HG03097 (cell line): ENCODE measurements at regions not wholly inside any gene's neighbourhood (a gene's known extent, or its start where the extent isn't known, plus 50 kb on each side); places are given as distances from the start of the nearest gene placed in this dataset.

ENCODE experiments used
- ATAC-seq: cut with Tn5 transposase; IDR thresholded peaks from one replicate; pipeline ENCODE4 v1.9.1; 2021; ENCODE audit not compliant: unreplicated experiment, low FRiP score

DNA sequence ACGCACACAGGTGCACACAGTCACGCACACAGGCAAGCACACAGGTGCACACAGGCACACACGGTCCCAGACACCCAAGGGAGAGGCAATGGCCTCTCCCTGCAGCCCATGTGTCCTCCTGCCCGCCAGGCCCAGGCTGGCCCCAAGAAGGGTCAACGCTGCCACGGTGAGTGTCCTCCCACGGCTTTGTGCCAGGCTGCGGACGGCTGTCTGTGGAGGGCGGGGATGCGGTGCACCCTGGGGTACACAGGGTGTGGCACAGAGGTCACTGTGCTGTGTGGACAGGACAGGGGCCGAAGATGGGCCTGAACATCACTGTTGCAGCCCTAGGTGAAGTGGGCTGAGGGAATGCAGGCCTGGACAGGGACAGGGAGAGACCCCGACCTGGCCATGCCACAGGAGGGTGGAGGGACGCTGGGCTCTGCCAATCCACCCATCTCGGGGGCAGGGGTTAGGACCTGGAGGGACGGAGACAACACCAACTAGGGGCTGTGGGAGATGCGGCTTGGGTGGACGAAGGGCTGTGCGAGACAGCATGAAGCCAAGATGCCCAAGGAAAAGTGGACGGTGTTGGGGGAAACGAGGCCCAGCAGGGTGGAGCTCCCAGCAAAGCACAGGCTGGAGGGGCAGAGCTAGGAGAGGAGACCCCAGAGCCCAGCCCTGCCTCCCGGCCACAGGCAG, 523.8 kb downstream of the BRD1 start:
- no peak for ATAC-seq

DNA sequence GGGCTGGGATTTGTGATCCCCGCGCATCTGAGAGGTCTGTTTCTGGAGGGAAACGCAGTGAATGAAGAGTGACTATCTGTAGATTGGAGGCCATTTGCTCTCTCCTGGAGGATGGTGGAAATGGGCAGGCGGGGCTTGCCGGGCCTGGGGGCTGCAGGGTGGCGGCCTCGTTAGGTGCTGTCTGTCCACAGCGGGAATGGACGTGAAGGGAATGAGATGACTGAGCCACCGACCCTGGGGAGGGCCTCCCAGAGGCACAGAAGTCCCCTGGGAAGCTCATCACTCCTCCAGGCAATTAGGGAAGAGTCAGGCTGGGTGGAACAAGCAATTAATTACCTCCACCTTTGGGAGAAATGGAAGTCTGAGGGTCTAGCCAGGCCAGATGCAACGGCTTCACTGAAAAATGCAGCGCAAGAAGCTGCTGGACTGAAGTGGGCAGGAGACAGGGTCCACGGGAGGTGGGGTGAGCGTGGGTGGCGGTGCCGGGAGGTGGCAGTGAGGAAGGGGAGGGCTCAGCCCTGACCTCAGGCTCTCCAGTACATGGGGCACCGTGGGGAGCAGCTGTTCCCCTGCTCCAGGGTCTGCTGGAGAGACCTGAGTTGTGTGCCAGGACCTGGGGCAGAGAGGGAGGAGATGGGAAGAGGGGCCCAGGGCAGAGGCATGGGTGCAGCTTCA, 524.5 kb downstream of the BRD1 start:
- no peak for ATAC-seq

DNA sequence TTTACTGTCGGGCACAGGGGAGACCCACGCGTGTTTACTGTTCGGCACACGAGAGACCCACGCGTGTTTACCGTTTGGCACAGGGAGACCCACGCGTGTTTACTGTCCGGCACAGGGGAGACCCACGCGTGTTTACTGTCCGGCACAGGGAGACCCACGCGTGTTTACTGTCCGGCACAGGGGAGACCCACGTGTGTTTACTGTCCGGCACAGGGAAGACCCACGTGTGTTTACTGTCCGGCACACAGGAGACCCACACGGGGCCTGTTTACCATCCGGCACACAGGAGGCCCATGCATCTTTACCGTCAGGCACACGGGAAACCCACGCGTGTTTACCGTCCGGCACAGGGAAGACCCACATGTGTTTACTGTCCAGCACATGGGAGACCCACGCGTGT, 525.1 kb downstream of the BRD1 start:
- ATAC-seq, result no peak

DNA sequence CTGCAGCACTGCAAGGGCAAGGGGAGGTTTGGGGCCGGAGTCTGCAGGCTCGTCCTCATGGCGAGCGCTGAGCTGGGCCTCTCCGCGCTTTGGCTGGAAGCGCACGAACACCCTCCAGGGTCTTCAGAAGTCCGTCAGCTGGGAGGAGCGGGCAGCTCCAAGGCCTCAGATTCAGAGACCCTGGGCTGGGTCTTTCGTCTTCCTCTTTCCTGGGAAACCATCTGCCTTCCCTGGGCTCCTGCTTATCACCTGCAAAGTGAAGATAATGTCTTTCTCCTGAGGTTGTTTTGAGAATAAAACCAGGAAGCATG, 525.6 kb downstream of the BRD1 start:
- no peak for ATAC-seq

DNA sequence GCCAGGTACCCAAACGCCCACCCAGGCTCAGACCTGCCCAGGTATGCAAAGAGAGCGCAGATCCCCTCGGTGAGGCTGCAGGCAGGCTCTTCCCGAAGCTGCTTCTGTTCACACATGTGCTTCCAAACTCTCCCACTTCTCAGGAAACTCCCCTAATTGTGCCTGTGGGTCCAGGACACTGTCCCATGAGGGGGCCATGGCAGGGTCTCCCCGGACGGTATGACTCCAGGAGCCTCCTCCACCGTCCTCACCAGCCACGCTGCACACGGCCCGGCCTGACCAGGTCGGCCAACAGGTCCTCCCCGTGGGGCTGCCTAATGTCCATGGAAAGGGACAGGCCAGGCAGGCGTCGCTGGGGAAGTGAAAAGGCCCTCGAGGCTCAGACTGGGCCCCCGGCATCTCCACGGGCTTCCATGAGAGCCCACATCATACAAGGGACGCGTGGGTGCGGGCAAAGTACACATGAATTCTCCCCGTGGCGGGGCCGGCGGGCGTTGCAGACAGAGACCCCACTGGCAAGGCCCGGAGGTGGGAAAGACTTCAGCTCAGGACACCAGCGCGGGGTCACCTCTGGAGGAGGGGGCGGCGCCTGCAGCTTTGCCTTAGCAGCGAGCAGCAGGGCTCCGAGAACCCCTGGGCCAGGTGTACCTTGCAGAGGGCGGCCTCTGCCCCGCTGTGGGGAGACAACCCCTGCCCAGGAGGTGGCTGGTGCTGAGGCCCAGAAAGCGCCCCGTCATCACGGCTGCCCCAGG, 526.1 kb downstream of the BRD1 start:
- no peak for ATAC-seq

DNA sequence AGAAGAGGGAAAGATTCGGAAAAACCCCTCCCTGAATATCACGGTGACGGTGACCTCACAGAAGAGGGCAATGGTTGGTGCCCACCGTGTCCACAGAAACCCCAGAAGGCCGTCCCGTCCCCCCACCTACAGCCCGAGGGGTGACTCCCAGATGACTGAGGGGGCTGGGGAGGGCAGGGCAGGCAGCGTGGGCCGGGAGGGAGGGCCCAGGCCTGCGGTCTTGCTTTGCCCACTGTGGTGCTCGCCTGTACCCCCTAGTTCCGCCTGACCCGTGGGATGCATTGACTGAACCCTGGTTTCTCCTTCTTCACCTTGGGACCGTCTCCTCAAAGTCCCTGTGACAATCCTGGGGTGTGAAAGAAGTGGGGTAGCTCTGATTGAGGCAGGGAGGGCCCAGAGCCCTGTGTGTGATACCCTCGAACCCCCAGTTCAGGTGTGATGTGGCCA, 526.7 kb downstream of the BRD1 start:
- no peak for ATAC-seq

DNA sequence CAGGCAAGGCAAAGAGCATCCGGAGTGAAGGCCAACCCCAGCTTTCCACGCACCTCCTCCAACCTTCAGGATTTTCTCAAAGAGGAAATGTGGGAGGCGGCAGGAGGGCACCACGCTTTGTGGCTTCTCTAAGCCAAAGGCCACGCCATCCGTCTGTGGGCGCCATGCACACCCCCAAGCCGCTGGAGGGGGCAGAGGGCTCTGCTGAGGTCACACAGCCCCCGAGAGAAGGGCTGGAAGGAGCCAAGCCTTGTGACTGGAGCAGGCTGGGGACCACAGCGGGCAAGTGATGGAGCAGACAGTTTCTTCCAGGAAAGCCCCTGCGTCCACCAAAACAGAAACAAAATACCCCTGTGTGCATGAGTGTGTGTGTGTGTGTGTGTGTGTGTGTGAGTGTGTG, 527.4 kb downstream of the BRD1 start:
- ATAC-seq, result no peak

DNA sequence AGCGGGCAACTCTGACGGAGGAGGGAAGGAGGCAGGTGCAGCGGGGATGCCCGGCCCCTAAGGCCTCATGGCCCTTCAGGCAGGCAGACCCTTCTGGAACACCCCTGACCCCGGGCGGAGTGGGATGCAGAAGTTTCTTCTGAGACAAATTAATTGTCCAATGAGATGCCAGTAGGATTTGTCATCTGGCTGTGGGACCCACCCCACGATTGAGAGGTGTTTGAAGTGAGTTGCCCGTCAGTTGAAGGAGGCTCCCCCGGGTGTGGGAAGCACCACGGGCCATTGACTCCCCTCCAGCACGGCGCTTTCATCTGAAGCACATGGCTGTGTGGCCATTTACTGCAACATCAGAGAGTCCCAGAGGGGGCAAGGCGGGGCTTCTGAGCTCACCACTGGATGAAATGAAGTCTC, 527.8 kb downstream of the BRD1 start:
- no peak for ATAC-seq

DNA sequence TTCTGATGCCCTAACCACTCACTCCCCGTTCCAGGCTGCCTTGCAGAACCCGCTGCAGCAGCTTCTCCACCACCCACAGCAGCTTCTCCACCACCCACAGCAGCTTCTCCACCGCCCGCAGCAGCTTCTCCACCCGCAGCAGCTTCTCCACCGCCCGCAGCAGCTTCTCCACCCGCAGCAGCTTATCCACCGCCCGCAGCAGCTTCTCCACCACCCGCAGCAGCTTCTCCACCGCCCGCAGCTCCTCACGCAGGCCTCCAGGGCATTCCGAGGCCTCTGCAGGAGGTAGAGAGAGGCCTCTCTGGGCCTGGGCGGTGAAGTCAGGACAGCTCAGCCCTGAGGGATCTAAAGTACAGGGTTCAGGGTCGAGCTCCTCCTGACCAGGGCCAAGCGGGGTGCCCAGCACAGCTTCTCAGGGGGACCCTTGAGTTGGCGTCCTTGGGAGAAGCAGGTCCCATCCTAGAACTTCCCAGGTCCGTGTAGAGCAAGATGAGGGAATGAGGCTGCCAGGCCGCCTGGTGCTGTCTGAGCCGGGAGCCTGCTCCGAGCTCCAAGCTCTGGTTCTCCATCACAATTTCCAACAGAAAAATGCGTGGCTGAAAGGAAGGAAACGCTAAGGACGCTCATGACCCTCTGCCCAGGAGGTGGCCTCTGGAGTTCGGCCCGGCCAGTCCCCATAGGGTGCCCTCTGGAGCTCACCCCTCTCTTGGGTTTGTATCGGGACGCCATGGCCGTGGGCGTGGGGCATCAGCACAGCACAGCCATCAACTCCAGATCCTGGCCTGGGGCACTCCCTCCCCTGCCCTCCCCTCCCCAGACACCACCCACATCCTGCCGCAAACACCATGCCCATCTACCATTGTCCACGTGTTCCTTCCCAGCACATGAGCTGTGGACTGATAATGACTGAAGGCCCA, 528.6 kb downstream of the BRD1 start:
- no peak for ATAC-seq

DNA sequence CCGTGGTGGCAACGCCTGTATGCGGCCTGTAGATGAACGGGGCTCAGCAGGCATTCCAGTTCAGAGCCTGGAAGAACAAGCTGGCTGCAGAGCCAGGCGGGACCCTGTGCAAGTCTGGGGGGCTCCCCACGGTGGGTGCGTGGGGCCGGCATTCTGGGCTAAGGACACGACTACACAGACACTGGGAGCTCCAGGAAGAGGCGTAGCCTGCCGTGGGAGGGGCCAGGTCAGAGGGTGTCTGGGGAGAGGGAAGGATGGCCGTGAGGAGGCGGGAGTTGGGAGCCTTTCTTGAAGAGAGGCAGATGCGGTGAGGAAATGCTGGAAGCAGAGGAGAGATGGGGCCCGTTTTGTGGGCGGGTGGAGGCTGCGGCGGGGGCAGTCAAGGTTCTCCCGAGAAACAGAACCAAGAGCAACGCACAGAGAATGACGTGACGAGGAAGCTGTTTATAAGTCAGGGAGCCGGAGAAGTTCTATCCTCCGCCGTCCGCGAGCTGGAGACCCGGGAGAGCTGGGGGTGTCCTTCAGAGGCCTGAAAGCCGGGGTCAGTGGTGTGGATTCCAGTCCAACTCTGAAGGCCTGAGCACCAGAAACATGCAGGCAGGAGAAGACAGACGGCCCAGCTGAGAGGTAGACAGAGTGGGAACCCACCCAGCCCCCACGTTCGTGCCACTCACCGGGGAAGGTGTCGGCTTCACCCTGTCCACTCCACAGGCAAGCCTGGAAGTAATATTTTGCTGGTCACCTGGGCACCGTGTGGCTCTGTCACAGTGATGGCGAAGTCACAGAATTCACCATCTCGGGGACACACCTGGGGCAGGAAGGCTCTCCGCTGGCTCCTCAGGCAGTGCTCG, 529.6 kb downstream of the BRD1 start:
- no peak for ATAC-seq

DNA sequence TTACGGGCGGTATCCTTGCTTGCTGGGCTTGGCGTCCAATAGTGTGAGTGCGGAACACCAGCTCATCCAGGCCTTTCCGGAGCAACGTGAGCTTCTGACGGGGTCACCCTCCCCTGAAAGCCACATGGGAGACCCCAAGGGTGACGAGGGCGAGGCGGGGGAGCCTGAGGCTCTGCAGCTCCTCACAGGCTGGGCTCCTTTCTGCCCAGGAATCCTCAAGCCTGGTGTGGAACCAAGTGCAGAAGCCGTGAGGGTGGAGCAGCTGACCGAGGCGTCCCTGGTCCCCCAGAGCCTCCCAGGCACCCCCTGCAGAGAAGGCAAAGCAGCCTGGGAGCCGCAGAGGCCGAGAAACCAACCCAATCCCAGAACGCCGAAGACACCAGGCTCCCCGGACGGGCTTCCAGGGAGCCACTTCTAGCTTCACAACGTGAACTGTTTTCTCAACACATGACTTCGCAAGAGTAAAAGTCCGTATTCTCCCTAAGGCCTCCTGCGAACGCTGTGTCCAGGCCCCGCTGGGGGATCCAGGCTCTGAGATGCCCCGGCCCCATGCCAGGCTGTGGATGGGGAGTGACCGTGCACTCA, 530.3 kb downstream of the BRD1 start:
- ATAC-seq, result no peak

DNA sequence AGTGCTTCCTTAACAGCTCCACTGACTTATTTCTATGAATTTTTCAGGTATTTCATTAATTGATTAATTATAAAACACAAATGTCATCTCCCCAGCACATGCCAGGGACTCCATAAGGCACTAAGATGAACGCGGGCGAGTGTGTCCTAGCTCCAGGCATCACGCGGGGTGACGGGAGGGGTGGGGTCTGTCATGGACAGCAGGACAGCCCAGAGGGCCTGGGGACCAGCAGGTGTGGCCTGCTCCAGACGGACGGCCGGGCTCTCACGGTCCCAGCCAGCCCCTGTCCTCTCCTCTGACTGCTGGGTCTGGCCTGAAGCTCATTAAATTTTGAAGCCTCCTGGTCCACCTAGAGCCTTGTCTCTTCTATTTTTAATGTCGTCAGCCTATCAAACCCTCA, 531.1 kb downstream of the BRD1 start:
- no peak for ATAC-seq

DNA sequence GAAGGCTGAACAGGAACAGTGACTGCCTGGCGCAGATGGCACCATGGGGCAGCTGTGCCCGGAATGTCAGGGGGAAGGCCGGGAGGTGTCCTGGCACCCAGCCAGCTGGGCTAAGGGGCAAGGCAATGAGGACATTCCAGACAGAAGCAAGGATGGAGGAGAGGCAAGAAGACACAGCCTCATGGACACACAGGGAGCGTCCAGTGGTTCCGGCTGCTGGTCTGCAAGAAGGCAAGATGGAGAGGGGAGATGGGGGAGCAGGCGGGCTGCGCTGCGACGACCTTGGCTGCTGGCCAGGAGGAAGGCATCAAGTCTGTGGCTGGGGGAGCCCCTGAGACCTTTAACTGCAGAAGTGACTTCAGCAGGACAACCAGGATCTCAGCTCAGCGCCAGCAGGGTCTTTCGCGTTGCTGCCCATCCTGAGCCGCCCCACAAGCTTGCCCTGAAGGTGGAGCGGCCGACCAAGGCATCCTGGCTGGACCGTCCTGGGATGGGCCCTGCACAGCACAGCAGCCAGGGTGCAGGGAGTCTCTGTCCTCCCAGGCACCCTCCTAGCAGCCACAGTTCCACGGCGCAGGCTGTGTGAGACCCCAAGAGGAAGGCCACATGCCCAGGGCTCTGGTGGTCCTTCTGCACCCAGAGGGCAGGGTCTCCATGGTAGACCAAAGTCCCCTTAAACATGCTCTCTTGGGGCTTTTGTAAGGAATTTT, 531.7 kb downstream of the BRD1 start:
- no peak for ATAC-seq

DNA sequence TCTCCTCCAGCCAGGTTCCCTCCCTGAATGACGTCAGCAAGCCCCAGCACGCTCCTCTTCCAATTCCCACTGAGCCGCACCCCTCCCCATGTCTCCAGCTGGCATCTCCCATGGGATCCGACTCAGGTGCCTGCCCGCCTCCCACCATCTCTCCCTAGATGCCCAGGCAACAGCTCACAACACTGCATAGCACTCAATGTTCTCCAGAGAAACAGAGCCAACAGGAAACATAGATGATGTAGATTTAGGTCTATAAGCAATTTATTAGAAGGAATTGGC, 532.3 kb downstream of the BRD1 start:
- no peak for ATAC-seq

DNA sequence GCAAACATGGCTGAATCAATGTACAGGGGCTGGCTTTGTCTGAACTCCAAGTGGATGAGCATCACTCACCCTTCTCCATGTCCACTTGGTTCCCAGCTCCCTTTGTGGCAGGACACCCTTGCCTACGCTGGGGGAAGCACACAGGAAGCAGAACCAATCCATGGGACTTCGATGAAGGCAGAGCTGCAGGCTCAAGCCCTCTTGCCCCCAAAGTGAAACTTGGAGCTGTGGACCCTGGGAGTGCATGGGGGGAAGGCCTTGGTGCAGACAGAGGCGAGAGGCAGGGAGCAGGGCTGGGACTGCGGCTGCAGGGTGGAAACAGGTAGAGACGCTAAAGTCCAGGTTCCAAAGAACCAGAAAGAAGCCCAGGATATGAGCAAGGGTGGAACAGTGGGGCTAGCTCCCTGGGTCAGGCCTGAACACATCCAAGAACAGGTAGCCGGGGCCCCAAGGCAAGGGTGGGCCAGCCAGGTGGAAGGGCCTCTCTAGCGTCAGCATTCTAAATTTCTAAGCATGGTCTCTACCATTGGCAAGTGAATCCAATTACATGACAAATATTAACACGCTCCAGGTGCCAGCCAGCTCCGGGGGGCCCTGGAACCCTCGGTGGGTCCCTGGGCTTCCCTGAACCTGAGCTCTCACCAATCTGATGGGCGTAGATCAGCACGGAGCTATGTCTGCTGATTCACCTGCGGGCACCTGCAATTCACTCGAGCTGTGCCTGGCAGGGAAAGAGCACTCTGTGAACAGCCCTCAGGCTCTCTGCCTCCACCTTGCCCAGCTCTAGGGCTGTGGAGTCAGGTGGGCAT, 532.8 kb downstream of the BRD1 start:
- ATAC-seq, result no peak

DNA sequence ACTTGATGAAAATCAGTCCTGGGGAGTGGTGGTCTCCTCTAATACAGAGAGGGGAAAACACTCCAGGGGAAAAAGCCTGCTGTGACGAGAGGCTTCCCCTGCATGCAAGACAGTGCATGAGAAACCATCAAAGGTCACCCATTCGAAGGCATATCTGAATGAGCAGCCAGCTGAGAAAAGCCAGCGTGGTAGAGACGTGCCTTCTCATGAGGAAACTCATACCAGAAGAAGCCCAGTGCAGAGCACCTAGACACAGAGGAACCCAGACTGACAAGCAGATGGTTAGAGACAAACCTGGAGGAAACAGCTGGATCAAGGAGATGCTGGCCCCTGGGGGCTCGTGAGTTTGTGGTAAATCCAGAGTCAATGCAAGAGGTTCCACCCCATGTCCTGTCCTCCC, 534.8 kb downstream of the BRD1 start:
- ATAC-seq, result no peak

DNA sequence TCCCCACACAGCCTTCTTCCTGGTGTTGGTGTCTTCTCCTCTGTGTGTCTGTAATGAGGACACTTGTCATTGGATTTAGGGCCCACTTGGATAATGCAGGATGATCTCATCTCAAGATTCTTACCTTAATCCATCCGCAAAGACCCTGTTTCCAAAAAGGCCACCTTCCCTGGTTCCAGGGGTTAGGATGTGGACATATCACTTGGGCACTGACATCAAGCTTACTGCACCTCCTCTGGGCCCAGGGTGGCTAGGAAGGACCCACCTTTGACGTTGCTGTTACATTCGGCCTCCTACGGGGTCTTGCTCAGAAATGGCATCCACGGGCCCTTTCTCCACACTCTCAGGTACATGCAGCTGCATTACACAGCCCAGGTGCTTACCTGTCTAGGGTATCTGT, 535.9 kb downstream of the BRD1 start:
- no peak for ATAC-seq

DNA sequence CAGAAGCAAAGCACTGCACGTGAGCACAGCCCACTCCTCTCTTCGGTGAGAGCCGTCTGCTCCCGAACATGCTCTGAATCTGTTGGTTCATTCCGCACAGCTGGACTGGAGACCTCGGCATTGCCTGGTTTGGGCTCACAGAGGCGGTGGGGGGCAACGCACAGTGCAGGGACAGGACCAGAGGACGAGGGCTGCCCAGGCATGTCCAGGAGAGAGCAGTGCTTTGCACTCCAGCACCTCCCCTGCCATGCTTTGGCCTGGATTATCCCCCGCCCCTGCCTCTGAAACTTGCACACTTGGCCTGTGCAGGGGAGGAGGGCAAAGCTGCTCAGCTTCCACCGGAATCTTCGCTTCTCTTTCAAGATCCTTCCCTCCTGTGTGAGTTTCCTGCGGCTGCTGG, 536.5 kb downstream of the BRD1 start:
- ATAC-seq, result no peak

DNA sequence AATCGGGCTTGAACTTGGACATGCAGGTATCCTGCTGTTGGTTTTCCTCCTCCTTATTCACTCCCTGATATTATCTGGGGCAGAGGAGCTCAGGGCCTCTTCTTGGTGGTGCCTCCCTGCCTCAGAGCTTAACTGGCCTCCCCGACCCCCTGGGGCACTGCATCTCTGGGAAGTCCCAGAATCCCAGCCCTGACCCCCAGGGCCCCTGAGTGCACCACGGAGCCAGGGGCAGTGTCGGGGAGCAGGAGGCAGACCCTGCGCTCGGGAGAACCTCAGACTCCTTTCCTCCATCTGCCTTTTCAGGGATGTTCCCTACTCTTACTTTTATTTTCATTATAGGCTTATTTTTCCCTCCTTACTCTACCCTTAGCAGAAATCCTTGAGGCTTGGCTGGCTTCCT, 537.0 kb downstream of the BRD1 start:
- ATAC-seq, result no peak
